UCSD-AML1 (cell line): ENCODE measurements at regions not wholly inside any gene's neighbourhood (a gene's known extent, or its start where the extent isn't known, plus 50 kb on each side); places are given as distances from the start of the nearest gene placed in this dataset.

ENCODE experiments used
- DNase-seq: peaks from one replicate; lab custom pipeline; 2025; ENCODE audit not compliant: unreplicated experiment; lab: John Stamatoyannopoulos, UW

- DNase-seq = no peak
These were observed 566.7 kb upstream of the NEGR1 start for GRCh38 chr1:72848997-72849396.

DNA sequence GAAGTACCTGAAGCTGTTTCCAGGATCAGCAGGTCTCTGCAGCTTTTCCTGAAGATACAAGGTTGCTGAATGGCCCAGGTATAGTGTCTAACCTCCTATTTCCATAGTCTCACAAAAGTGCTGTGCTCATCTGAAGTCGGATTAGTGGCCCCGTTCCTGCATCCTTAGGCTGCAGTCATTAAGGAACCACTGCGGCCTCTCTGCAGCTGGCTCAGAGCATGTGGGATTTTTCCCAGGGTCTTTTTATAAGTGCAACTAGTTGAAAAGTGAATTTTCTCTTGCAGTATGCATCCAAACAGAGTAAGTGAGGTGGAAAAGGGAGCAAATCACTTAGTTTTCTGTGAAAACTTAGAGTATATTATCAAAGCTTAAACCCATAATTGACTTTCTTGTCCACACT is 565.3 kb upstream of the NEGR1 start:
- DNase-seq = no peak

DNA sequence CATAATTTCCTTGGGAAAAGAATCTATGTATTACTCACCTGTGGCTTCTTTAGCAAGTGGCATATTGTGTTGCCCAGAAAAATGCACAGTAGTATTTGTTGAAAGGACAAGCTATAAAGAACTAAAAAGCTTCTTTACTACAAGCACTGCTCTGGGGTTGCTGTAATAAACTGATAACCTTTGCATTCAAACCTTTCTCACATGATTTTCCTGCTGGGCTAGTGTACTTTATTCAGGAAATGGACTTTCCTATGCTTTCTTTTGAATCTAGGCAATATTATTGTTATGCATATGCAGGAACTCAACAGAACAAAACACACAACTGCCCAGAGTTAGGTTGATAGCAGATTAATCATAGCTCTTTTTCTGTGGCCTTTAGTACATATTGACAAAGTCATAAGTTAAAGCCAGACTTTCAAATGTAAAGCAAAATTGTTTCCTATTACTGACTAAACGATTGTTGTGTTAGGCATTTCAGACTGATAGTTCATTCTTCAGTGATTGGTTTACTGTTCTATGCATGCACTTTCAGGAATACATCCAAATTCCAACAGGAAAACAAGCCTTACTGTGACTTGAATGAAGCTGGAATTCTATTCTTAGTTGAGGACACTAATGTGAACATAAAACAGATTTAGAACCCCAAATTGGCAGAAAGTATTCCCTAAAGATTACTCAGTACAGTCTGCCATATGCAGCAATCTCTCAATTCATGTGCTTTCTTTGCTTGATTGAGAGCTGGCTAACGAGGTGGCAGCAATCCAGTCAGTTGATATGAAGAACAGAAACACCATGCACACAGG is 564.3 kb upstream of the NEGR1 start:
- DNase-seq = no peak

- no peak for DNase-seq
These were observed 563.6 kb upstream of the NEGR1 start for GRCh38 chr1:72845981-72846380.

DNA sequence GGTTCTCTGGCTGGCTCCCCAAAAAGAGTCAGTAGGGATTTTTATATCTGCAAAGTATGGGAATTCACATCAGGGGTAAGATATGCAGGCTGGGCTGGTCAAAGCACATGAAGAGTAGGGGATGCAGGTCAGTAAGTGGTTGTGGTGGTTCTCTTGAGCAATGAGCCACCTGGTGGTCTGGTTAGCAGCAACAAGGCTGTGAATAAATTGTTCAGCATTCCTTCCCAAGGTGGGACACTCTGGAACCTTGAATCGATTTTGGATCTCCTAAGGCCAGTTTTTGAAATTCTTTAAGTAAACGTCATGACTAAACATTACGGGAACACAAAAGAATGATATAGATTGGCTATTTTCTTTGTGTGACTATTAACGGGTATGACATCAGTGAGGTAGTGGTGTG is 563.0 kb upstream of the NEGR1 start:
- no peak for DNase-seq

GRCh38 chr1:72837781-72838180 is 555.4 kb upstream of the NEGR1 start:
- DNase-seq = no peak

GRCh38 chr1:72830606-72831390 is 548.5 kb upstream of the NEGR1 start:
- DNase-seq = no peak

GRCh38 chr1:72827278-72827677 is 544.9 kb upstream of the NEGR1 start:
- DNase-seq = no peak

GRCh38 chr1:72804541-72804940 is 522.2 kb upstream of the NEGR1 start:
- no peak for DNase-seq

GRCh38 chr1:72781038-72781437 is 498.7 kb upstream of the NEGR1 start:
- no peak for DNase-seq

DNA sequence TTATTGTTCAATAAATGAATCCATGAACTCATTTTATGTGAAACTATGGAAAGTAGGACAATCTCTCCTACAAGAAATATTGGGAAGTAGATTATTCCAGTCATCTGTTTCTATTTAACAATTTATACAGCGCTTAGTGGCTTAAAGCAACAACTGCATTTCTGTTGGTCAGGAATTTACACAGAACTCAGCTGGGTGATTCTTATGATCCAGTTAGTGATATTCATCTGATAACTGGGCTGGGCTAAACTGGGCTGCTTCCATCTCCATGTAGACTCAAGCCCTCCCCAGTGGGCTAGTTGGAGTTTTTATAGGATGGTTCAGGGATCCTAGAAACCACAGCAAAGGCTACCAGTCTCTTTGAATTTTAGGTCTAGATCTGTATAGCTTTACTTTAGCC is 497.9 kb upstream of the NEGR1 start:
- no peak for DNase-seq

GRCh38 chr1:72777918-72778317 is 495.6 kb upstream of the NEGR1 start:
- no peak for DNase-seq

- no peak for DNase-seq
These were observed 481.1 kb upstream of the NEGR1 start for GRCh38 chr1:72763481-72763880.

GRCh38 chr1:72759486-72759885 is 477.1 kb upstream of the NEGR1 start:
- DNase-seq = no peak

GRCh38 chr1:72757843-72758242 is 475.5 kb upstream of the NEGR1 start:
- no peak for DNase-seq

GRCh38 chr1:72745413-72745812 is 463.1 kb upstream of the NEGR1 start:
- DNase-seq = no peak

DNA sequence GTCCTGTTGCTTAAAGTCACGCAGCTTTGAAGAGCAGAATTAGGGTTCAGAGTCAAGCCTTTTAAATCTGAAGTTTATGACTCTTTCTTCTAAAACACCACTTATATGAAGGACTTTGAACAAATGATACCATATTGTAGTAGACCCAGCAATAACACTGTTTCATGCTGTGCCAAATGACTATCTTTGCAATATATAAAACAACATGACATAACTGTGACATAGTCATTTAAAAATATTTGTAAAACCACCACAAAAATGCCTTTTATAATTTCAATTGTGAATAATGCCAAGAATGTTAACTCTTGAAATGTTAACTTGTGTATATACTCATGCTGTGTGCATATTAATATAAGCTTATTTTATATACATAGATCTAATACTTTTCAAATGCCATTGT is 452.1 kb upstream of the NEGR1 start:
- no peak for DNase-seq

DNA sequence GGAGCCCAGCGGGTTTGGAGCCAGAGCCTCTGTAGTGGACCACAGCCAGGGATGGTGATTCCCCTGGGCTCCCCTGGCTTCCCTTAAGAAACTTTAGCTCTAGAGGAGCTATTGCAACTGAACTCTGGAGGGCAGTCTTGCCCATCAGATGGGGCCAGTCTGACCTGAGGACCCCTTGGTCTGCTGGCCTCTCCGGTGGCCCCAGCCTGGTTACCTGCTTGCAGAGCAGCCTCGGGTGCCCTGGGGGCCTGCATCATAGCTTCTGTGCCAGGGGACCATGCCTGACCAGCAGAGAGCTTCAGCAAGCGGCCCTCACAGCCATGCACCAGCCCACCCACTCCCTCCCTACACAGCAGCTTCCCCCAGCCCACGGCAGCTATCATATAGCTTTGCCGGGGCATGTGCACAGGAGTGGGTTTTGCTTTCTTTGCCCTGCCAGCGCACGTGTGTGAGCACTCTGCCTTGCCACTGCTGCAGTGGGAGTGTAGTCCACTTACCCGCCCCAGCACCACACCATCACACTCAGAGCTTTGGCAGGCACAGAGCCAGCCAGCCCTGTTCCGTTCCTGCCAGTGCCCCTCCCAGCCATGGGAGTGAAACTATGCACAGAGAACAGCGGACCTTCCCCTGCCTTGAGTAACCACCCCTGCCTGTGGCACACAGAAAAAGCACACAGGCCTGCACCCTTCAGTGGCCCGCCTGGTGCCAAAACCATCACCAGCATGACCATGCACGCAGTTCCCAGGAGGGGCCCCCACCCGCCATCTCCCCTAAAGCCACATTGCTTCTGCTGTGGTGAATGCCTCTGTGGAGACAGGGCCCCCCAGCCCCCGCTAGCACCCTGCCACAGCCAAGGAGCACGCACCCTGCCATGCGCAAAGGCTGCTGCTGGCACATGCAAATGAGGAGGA is 442.9 kb upstream of the NEGR1 start:
- no peak for DNase-seq

DNA sequence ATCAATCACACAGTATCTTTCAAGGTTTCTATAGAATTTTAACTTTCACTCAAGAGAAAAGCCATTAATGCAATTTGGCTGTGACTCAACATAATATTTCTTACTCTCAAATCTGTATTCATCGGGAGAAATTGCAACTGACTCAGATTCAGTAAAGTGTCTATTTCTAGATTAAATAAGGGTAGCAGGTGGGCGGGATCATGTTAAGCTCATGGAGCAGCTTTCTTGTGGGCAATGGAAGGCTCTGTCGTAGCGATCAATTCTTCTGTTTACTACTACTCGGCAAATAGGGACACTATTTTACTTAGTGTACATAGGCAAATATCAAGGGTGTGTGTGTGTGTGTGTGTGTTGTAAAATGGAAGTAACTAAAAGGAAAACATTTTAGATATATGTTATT is 423.6 kb upstream of the NEGR1 start:
- DNase-seq = no peak

- no peak for DNase-seq
These were observed 422.6 kb upstream of the NEGR1 start for GRCh38 chr1:72704841-72705477.

- no peak for DNase-seq
These were observed 415.1 kb upstream of the NEGR1 start for GRCh38 chr1:72697410-72697809.
